ENCODE measurements at regions not wholly inside any gene's neighbourhood (a gene's known extent, or its start where the extent isn't known, plus 50 kb on each side); places are given as distances from the start of the nearest gene placed in this dataset.

- no peak for TF ChIP-seq CTCF (IDR thresholded peaks at IDR 0.05)
- H3K4me3 ChIP-seq = no peak overlapping the region
- DNase-seq (ENCODE audit: low spot score in 2 of 2) = no peak
- H3K4me1 ChIP-seq = no peaks in the 10 kb centered on the region
- H3K9me3 ChIP-seq = no peaks in the 10 kb centered on the region
- H3K36me3 ChIP-seq = no peaks in the 10 kb centered on the region
- no peaks in the 10 kb centered on the region for H3K27me3 ChIP-seq
- no peak overlapping the region for H3K27ac ChIP-seq
- intact Hi-C loops (cut with DNase I) = no loop called here
Measured at GRCh38 chr18:8965398-8965797, 137.1 kb upstream of the NDUFV2 start.

GRCh38 chr18:8966821-8967220 is 135.7 kb upstream of the NDUFV2 start:
- H3K27me3 ChIP-seq = no peaks in the 10 kb centered on the region
- no peaks in the 10 kb centered on the region for H3K36me3 ChIP-seq
- H3K27ac ChIP-seq = no peak overlapping the region
- H3K9me3 ChIP-seq = no peaks in the 10 kb centered on the region
- TF ChIP-seq CTCF (IDR thresholded peaks at IDR 0.05) = no peak
- no peak overlapping the region for H3K4me3 ChIP-seq
- DNase-seq (ENCODE audit: low spot score in 2 of 2) = no peak
- no peaks in the 10 kb centered on the region for H3K4me1 ChIP-seq
- intact Hi-C loops (cut with DNase I) = no loop called here

GRCh38 chr18:8967573-8967972 is 134.9 kb upstream of the NDUFV2 start:
- H3K36me3 ChIP-seq = no peaks in the 10 kb centered on the region
- no peaks in the 10 kb centered on the region for H3K4me1 ChIP-seq
- no peak overlapping the region for H3K27ac ChIP-seq
- no peak for TF ChIP-seq CTCF (IDR thresholded peaks at IDR 0.05)
- no peak overlapping the region for H3K4me3 ChIP-seq
- intact Hi-C loops (cut with DNase I) = no loop called here
- no peak for DNase-seq (ENCODE audit: low spot score in 2 of 2)
- no peaks in the 10 kb centered on the region for H3K9me3 ChIP-seq
- no peaks in the 10 kb centered on the region for H3K27me3 ChIP-seq

- Histone ChIP-seq H3K9me3 (peaks cover 0 to 13% of the 10 kb centered on the region in 2 donors), H3K27me3 (no peaks in the 10 kb centered on the region), H3K27ac (no peak overlapping the region), H3K4me3 (no peak overlapping the region), H3K36me3 (no peaks in the 10 kb centered on the region), H3K4me1 (no peaks in the 10 kb centered on the region)
- TF ChIP-seq CTCF (IDR thresholded peaks at IDR 0.05) = no peak
- DNase-seq (ENCODE audit: low spot score in 2 of 2) = no peak
- intact Hi-C loops (cut with DNase I) = no loop called here
Measured at GRCh38 chr18:8969639-8970390, 132.7 kb upstream of the NDUFV2 start.

GRCh38 chr18:8970843-8971242 is 131.7 kb upstream of the NDUFV2 start:
- no peak for DNase-seq (ENCODE audit: low spot score in 2 of 2)
- no peaks in the 10 kb centered on the region for H3K36me3 ChIP-seq
- intact Hi-C loops (cut with DNase I) = no loop called here
- H3K9me3 ChIP-seq = peaks cover 0 to 13% of the 10 kb centered on the region in 2 donors
- no peak overlapping the region for H3K27ac ChIP-seq
- H3K4me3 ChIP-seq = no peak overlapping the region
- H3K4me1 ChIP-seq = no peaks in the 10 kb centered on the region
- H3K27me3 ChIP-seq = no peaks in the 10 kb centered on the region
- TF ChIP-seq CTCF (IDR thresholded peaks at IDR 0.05) = no peak

- intact Hi-C loops (cut with DNase I) = no loop called here
- H3K36me3 ChIP-seq = no peaks in the 10 kb centered on the region
- no peak for DNase-seq (ENCODE audit: low spot score in 2 of 2)
- H3K4me1 ChIP-seq = no peaks in the 10 kb centered on the region
- peaks cover 0 to 13% of the 10 kb centered on the region in 2 donors for H3K9me3 ChIP-seq
- H3K27ac ChIP-seq = no peak overlapping the region
- TF ChIP-seq CTCF (IDR thresholded peaks at IDR 0.05) = no peak
- no peaks in the 10 kb centered on the region for H3K27me3 ChIP-seq
- no peak overlapping the region for H3K4me3 ChIP-seq
Measured at GRCh38 chr18:8972116-8972515, 130.4 kb upstream of the NDUFV2 start.

All from ascending aorta (tissue), 2 donors.